RWPE2 (cell line): ENCODE measurements at regions not wholly inside any gene's neighbourhood (a gene's known extent, or its start where the extent isn't known, plus 50 kb on each side); places are given as distances from the start of the nearest gene placed in this dataset.

Experiments used
- ATAC-seq: fragments of 200-7000 bp; cut with Tn5 transposase; 3 replicates; pipeline ENCODE4 v1.9.1; 2021; ENCODE audit warnings: low read depth
- DNase-seq: peaks from one replicate; pipeline ENCODE4 v3.0.0-alpha.2; 2020; ENCODE audit warnings: low spot score
- H3K27ac ChIP-seq: fragments of 450-650 bp; 2 replicates; pipeline ENCODE4 v1.5.1; 2017; ENCODE audit warnings: mild to moderate bottlenecking; ENCODE audit not compliant: poor library complexity, severe bottlenecking
- H3K27me3 ChIP-seq: fragments of 250-450 bp; sonication (Bioruptor Pico); 2 replicates; pipeline ENCODE4 v1.5.1; 2021; ENCODE audit warnings: mild to moderate bottlenecking, moderate library complexity; ENCODE audit not compliant: insufficient read depth, poor library complexity, severe bottlenecking
- H3K36me3 ChIP-seq: fragments of 250-450 bp; sonication (Bioruptor Pico); 2 replicates; pipeline ENCODE4 v1.5.1; 2020; ENCODE audit warnings: low read depth, mild to moderate bottlenecking, moderate library complexity
- H3K4me1 ChIP-seq: fragments of 250-450 bp; sonication (Bioruptor Pico); 2 replicates; pipeline ENCODE4 v1.5.1; 2021; ENCODE audit warnings: mild to moderate bottlenecking, moderate library complexity; ENCODE audit not compliant: insufficient read depth, poor library complexity, severe bottlenecking
- H3K4me3 ChIP-seq: fragments of 250-450 bp; sonication (Bioruptor Pico); 2 replicates; pipeline ENCODE4 v1.5.1; 2021; ENCODE audit warnings: mild to moderate bottlenecking, moderate library complexity; ENCODE audit not compliant: severe bottlenecking
- H3K9me3 ChIP-seq: fragments of 250-450 bp; sonication (Bioruptor Pico); 2 replicates; pipeline ENCODE4 v1.5.1; 2021; ENCODE audit warnings: mild to moderate bottlenecking, moderate library complexity; ENCODE audit not compliant: severe bottlenecking
- CTCF ChIP-seq: fragments of 450-650 bp; IDR thresholded peaks from one replicate; pipeline ENCODE4 v1.5.1; 2017; ENCODE audit warnings: mild to moderate bottlenecking, moderate library complexity; ENCODE audit not compliant: poor library complexity, severe bottlenecking

- Histone ChIP-seq H3K4me3 (no peak overlapping the region), H3K4me1 (no peaks in the 10 kb centered on the region), H3K27ac (no peak overlapping the region), H3K9me3 (no peaks in the 10 kb centered on the region), H3K27me3 (no peaks in the 10 kb centered on the region), H3K36me3 (no peaks in the 10 kb centered on the region)
- DNase-seq (no peak), ATAC-seq (no peak)
- no peak for TF ChIP-seq CTCF
These were observed 52.7 kb upstream of the PTCSC3 start for GRCh38 chr14:36229262-36229661.

- no peaks in the 10 kb centered on the region for H3K4me1 ChIP-seq
- H3K4me3 ChIP-seq: no peak overlapping the region
- ATAC-seq (peak; percentile 76), DNase-seq (no peak)
- no peaks in the 10 kb centered on the region for H3K9me3 ChIP-seq
- H3K27ac ChIP-seq: no peak overlapping the region
- H3K36me3 ChIP-seq: no peaks in the 10 kb centered on the region
- H3K27me3 ChIP-seq: no peaks in the 10 kb centered on the region
- no peak for TF ChIP-seq CTCF
These were observed 51.3 kb upstream of the PTCSC3 start for GRCh38 chr14:36227802-36228201.

- DNase-seq (no peak), ATAC-seq (no peak)
- no peaks in the 10 kb centered on the region for H3K36me3 ChIP-seq
These were observed 50.8 kb upstream of the PTCSC3 start for GRCh38 chr14:36227344-36227743.

More at GRCh38 chr14:36227344-36227743, 50.8 kb upstream of the PTCSC3 start:
- Histone ChIP-seq H3K27ac (no peak overlapping the region), H3K9me3 (no peaks in the 10 kb centered on the region), H3K4me3 (no peak overlapping the region), H3K27me3 (no peaks in the 10 kb centered on the region), H3K4me1 (no peaks in the 10 kb centered on the region)
- TF ChIP-seq CTCF: no peak
